ENCODE measurements at regions not wholly inside any gene's neighbourhood (a gene's known extent, or its start where the extent isn't known, plus 50 kb on each side); places are given as distances from the start of the nearest gene placed in this dataset.

DNA sequence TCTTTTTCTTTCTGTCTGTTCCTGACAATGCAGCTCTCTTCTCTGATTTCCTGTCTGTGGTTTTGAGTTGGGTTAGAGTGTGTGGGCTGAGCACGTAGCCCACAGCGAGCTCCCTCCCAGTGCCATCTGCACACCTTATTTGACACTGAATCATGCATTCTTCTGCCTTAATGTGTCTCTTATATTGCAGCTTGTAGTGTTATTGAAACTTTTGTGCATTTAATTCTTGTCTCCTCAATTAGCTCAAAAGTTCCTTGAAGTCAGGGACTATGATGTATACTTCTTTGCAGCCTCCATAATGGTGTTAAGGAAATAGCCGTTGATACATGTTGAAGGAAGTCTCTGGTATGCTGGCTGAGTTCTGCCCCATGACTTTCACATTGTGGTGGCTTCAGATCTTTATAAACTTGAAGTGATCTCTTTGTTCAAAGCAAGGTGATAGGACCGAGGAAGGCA lies 576.2 kb upstream of the CLINT1 start:
- DNase-seq: no peak

DNA sequence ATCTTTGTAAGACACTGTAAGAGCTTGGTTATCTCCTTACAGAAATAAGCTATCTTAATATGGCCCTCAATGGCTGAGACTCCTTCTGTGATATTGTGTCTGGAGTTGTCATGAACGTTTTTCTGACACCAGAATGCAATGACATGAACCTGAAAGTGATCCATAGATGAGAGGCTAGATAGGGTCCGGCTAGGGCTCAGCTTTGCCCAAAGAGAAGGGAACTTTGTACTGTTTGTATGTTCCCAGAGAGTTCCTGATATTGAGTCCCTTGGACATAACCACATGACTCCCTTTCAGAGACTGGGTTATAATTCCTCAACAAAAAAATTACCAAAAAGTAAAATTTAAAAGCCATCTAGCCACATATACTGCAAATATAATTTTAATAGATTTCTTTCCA lies 575.8 kb upstream of the CLINT1 start:
- no peak for DNase-seq

DNA sequence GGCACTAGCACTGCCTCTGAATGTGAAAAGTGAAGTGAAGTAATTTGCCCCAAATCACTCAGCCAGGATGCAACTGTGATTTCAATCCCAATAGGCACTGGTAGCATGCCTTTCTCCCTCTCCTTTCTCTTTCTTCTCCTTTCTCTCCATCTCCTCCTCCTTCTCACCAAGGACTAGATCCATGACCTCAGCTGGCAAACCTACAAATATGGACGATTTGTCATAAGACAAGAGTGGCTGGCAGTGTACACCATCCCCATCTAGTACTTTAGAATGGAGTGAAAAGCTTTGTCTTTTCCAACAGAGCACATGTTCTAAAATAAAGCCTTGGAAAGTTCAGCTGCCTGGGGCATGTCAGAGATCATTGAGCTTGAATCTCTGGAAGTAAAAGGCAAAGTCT lies 574.7 kb upstream of the CLINT1 start:
- no peak for DNase-seq

- no peak for DNase-seq
Observed at GRCh38 chr5:158431369-158432029, 572.6 kb upstream of the CLINT1 start.

- no peak for DNase-seq
Observed at GRCh38 chr5:158430798-158431167, 571.8 kb upstream of the CLINT1 start.

GRCh38 chr5:158430166-158430797 lies 571.3 kb upstream of the CLINT1 start:
- no peak for DNase-seq

- DNase-seq: no peak
Observed at GRCh38 chr5:158429564-158429963, 570.6 kb upstream of the CLINT1 start.

GRCh38 chr5:158423623-158424200 lies 564.8 kb upstream of the CLINT1 start:
- no peak for DNase-seq

DNA sequence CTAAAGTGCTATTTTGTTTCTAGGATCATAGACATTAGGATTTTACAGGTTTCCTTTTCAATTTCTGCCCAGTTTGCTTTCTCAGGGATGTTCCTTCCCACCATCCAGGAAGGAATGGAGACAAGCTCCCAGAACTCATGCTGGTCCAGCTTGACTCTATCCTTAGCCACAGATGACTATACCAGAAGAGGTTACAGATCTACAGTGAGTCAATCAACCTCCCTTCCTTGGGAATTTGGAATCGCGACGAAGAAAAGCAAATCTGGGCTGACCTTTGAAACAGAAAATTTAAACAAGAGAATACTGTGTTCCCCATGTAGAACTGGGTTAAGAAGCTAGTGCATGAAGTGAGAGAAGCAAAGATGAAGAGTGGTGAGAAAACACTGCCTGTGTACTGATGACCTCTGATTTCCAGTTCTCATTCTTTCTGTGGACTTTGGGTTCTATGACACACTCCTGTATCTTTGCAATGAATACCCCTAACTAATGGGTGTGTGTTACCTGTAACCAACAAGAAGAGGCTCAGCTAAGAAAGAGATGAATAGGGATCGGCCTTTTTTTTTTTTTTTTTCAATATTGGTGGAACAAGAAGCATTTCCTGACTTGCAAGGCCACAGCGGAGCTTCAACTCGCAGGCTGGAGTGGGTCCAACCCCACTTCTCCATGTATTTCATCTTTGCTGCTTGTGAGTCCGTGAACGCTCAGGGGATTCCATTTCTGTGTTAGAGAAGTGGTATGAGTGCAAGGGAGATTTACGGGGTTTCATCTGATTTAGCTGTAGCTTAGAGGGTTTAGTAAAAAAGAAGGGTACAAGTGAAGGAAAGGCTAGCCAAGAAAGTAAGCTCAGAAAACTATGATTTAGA lies 563.9 kb upstream of the CLINT1 start:
- no peak for DNase-seq

DNA sequence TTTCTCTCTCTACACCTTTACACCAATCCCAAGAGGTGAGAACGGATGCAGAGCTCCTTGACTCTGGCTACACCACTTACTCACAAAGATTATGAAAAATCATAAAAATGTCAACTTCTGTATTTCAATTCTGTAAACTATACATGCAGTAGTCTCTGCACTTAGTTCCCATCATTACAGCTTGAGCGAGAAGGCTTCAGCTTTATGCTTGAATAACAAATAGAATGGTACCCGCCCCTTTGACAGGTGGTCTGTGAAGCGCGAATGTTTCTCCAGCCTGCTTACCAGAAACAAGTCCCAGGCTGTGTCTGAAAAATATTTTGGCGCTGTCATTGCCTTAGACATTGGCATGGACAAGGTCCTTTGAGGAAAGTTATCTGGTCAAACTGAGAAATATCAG lies 562.4 kb upstream of the CLINT1 start:
- DNase-seq: peak; percentile 3

GRCh38 chr5:158419186-158419585 lies 560.2 kb upstream of the CLINT1 start:
- no peak for DNase-seq

GRCh38 chr5:158414780-158415179 lies 555.8 kb upstream of the CLINT1 start:
- no peak for DNase-seq

GRCh38 chr5:158414333-158414762 lies 555.4 kb upstream of the CLINT1 start:
- DNase-seq: no peak

DNA sequence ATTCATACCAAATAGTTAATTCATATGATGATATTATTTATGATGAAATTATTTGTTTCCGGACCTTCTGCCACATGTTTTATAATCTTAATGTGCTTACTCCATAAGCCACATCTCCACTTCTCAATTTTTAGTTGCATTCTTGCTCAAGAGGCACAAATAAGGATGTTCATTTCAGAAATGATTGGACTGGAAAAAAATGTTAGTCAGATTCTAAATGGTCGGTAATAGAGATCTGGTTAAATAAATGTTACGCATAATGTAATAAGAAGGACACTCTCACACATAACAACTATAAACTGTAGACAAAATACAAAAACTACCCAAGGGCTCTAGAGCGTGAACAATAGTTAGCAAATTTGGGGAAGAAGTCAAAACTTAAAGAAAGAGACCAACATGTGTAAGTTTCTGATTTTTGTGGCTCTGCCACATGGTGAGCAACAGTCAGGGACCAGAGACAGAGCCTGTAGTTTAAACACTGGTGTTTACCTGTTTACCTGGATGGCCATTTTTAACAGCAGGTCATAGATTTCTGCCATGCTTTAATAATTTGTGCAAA lies 554.3 kb upstream of the CLINT1 start:
- no peak for DNase-seq

DNA sequence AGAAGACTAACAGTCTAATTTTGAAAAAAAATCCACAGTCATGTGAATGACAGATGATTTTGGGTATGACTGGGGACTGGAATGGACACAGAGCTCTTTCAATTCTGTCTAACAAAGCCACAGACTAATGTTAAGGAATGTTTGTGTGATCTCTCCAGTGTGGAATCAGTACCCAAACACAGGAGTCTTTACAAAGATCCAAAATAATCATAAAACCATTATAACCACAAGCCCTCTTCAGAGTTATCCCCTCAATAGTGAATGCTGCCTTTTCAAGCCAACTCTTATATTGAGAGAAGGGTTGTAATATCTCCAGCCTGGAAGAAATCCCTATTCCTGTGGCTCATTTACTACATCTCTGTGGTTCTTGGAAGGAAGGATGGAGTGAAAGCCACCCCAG lies 552.0 kb upstream of the CLINT1 start:
- DNase-seq: no peak

GRCh38 chr5:158409507-158409906 lies 550.6 kb upstream of the CLINT1 start:
- DNase-seq: no peak

GRCh38 chr5:158407824-158408195 lies 548.9 kb upstream of the CLINT1 start:
- DNase-seq: no peak

DNA sequence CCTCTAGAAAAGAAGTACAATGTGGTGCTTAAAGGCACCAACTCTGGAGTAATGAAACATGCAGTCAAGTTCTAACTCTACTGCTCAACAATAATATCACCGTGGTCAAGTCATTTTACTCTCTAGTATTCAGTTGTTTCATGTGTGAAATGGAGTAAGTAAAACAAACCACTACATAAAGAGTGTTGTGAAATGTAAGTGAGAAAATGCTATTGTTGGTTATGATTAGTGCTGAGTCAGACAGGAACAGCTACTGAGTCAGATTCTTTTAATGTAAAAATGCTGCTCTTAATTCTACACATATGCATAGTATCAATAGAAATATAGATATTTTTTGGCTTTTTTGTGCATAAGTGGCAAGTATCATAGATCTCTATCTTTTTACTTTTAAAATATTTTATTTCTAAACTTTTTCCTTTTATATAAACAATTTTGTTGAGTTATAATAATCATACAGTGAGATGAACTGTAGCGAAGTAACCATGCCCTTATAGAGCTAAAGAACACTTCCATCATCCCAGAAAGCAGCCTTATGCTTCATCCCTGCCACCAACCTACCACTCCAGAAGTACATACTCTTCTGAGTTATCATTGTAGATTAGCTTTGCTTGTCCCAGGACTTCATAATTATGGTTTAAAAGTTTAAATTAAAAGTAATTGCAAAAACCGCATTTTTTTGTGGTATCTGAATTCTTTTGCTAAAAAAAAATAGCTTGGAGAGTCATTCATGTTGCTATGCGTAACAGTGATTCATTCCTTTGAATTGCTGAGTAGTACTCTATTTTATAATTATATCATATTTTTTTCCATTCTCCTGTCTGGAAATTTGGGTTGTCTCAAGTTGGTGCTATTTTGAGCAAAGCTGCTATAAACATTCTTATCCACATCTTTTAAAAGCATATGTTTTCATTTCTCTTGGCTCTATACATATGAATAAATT lies 548.2 kb upstream of the CLINT1 start:
- no peak for DNase-seq

DNA sequence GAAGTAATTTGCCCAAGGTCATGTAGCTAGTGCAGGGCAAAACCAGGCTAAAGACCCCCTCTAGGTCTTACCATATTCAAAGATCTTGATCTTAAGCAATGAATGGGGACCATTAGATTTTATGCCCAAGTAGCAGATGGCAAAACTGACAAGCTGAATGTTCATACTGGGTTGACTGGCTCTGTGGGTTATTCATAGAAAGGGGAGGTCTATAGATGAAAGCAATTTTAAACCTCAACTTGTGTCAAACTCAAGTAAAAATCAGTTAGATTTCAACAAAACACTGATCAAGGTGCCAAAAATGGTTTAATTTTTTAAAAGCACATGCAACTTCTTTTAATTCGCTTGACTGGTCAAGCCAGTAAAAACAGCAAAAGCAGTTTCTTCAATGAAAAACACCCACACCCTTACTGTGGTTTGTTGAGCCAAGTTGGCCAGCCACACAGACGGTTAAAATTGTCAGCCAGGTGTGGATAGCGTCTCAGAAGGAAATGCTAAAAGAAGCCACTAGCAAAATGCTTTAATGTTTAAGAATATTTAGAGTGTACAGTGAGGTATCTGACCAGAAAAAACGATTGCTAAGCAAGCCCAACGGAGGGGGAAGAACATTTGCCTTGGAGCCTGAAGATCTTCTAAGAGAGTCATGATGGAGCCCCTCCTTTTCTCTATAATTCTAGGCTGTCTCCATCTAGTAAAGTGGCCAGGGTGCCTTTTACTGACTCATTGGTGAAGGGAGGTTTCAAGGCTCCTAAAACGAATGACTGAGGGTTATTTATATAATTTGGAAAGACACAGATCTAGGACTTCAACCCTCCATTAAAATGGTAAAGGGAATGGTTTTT lies 539.6 kb upstream of the CLINT1 start:
- no peak for DNase-seq

DNA sequence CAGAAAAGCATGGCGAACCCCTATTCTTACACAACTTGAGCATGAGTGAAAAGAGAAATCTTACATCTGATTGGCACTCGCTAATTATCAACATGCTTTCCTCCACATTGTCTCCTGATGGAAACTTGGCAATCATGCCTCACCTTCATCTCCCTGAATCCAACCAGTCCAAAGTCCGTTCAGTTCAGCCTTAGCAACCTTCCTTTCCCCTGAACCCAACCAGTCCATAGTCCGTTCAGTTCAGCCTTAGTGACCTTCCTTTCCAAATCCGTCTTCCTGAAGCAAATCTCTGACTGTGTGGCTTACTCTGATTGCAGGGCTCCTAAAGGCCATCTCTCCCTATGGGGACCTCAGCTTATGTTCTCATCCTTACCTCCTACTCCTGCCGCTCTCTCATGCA lies 538.3 kb upstream of the CLINT1 start:
- DNase-seq: no peak

DNA sequence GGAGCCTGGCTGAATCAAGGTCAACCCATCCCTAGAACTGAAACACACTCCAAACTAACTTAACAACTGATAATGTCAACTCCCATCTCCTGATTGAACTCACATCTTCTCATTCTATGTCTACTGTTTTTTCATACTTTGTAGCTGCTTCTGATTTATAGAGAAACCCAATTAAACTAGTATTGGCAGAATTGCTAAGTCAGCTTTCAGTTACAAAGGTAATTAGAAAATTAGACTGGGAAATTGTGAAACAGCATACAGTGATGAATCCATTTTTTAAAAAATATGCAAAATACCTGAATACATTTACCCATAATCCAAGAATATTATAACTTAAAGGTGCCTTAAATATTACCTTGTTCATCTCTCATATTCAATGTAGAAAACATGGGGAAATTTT lies 535.2 kb upstream of the CLINT1 start:
- no peak for DNase-seq
